ENCODE measurements at regions not wholly inside any gene's neighbourhood (a gene's known extent, or its start where the extent isn't known, plus 50 kb on each side); places are given as distances from the start of the nearest gene placed in this dataset.
A peak's percentile ranks its signal among the peaks of the same experiment; 100 is the strongest.

- no peak for DNase-seq
Observed at GRCh38 chr21:26641062-26641461, 68.0 kb upstream of the CYYR1 start.

- peak; percentile 2 to 16 for DNase-seq
Observed at GRCh38 chr21:26637201-26637745, 64.2 kb upstream of the CYYR1 start.

GRCh38 chr21:26635681-26636080 lies 62.6 kb upstream of the CYYR1 start:
- DNase-seq = no peak

- DNase-seq = no peak
Observed at GRCh38 chr21:26632691-26633090, 59.6 kb upstream of the CYYR1 start.

- DNase-seq = no peak
Observed at GRCh38 chr21:26626187-26626586, 53.1 kb upstream of the CYYR1 start.

- no peak for DNase-seq
Observed at GRCh38 chr21:26624983-26625519, 52.0 kb upstream of the CYYR1 start.

All from NCI-H446 (cell line).